PFSK-1 (cell line): ENCODE measurements at regions not wholly inside any gene's neighbourhood (a gene's known extent, or its start where the extent isn't known, plus 50 kb on each side); places are given as distances from the start of the nearest gene placed in this dataset.

ENCODE experiments used
- FOXP2 ChIP-seq: optimal IDR thresholded peaks from 2 replicates; pipeline ENCODE3; 2011; ENCODE audit warnings: borderline replicate concordance, control low read depth, inconsistent platforms; ENCODE audit not compliant: insufficient read depth; ENCODE audit errors: extremely low read length, extremely low read depth
- POLR2AphosphoS5 ChIP-seq: IDR thresholded peaks from 2 replicates; pipeline ENCODE4 v1.6.1; 2012; ENCODE audit warnings: low read depth, mild to moderate bottlenecking, control low read depth, low read length, moderate library complexity
- SIN3A ChIP-seq: IDR thresholded peaks from 2 replicates; pipeline ENCODE4 v1.6.1; 2012; ENCODE audit warnings: mild to moderate bottlenecking, low read length, moderate library complexity, borderline replicate concordance; ENCODE audit not compliant: insufficient read depth
- TF ChIP-seq, protein P1 (sequence below), 2 experiments: IDR thresholded peaks; 2 replicates each; pipeline versions ENCODE4 v1.6.1 to v1.8.0; 2011 to 2012; ENCODE audit warnings: low read depth in 2 of 2, low read length in 2 of 2, control low read depth in 1 of 2, inconsistent platforms in 1 of 2, mild to moderate bottlenecking in 1 of 2, moderate library complexity in 1 of 2; ENCODE audit not compliant: insufficient read depth in 1 of 2

- TF ChIP-seq, protein P1, sequence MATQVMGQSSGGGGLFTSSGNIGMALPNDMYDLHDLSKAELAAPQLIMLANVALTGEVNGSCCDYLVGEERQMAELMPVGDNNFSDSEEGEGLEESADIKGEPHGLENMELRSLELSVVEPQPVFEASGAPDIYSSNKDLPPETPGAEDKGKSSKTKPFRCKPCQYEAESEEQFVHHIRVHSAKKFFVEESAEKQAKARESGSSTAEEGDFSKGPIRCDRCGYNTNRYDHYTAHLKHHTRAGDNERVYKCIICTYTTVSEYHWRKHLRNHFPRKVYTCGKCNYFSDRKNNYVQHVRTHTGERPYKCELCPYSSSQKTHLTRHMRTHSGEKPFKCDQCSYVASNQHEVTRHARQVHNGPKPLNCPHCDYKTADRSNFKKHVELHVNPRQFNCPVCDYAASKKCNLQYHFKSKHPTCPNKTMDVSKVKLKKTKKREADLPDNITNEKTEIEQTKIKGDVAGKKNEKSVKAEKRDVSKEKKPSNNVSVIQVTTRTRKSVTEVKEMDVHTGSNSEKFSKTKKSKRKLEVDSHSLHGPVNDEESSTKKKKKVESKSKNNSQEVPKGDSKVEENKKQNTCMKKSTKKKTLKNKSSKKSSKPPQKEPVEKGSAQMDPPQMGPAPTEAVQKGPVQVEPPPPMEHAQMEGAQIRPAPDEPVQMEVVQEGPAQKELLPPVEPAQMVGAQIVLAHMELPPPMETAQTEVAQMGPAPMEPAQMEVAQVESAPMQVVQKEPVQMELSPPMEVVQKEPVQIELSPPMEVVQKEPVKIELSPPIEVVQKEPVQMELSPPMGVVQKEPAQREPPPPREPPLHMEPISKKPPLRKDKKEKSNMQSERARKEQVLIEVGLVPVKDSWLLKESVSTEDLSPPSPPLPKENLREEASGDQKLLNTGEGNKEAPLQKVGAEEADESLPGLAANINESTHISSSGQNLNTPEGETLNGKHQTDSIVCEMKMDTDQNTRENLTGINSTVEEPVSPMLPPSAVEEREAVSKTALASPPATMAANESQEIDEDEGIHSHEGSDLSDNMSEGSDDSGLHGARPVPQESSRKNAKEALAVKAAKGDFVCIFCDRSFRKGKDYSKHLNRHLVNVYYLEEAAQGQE (IDR thresholded peaks at IDR 0.05; ENCODE audit: insufficient read depth in 1 of 2, low read depth in 2 of 2, low read length in 2 of 2) = no peak
- TF ChIP-seq POLR2AphosphoS5 (no peak), SIN3A (no peak), FOXP2 (no peak)
Measured at GRCh38 chr7:156524818-156525597, 115.6 kb upstream of the RNF32 start.
